ENCODE measurements at regions not wholly inside any gene's neighbourhood (a gene's known extent, or its start where the extent isn't known, plus 50 kb on each side); places are given as distances from the start of the nearest gene placed in this dataset.

GRCh38 chr1:239437822-239438221 lies 51.5 kb downstream of the CHRM3 start:
- in situ Hi-C loops (cut with MboI; ENCODE audit: low sequenced_read_pairs), result no loop called here
- ChIA-PET POLR2A (ENCODE audit: unreplicated experiment) (no interaction called here), CTCF (no interaction called here)
- no peak overlapping the region for H3K23ac ChIP-seq (ENCODE audit: low read depth, low read length)
- peaks cover 8% of the 10 kb centered on the region for H3K9me3 ChIP-seq (ENCODE audit: control insufficient read depth, insufficient read depth, low read length)
- H3K9me1 ChIP-seq (ENCODE audit: insufficient read depth, low read length), result no peaks in the 10 kb centered on the region
- no peak overlapping the region for H4K5ac ChIP-seq (ENCODE audit: low read depth, low read length)
- H2BK20ac ChIP-seq (ENCODE audit: low read depth, low read length), result no peak overlapping the region
- H3K14ac ChIP-seq (replicated peaks; ENCODE audit: low read depth, low read length), result no peak overlapping the region
- dilution Hi-C loops (cut with HindIII; ENCODE audit: low sequenced_read_pairs, unreplicated experiment), result no loop called here
- no peak overlapping the region for H3K27ac ChIP-seq (ENCODE audit: insufficient read depth, low read length)
- no peak overlapping the region for H3K9ac ChIP-seq (ENCODE audit: low read depth, low read length)
- no peak overlapping the region for H2AFZ ChIP-seq (replicated peaks; ENCODE audit: low read length, poor library complexity)
- H3K18ac ChIP-seq (ENCODE audit: low read depth, low read length), result no peak overlapping the region
- BruUV-seq (replicated peaks), result no TSS peak
- H3K27me3 ChIP-seq (ENCODE audit: control insufficient read depth, insufficient read depth, low read length), result no peaks in the 10 kb centered on the region
- ATAC-seq (ENCODE audit: low read depth) (no peak), DNase-seq (no peak)
- H2BK15ac ChIP-seq (ENCODE audit: low read depth, low read length), result no peak overlapping the region
- no peak overlapping the region for H3K4me2 ChIP-seq (ENCODE audit: low read depth, low read length)
- TF ChIP-seq RAD21 (IDR thresholded peaks at IDR 0.05; ENCODE audit: low read length), result no peak
- TF ChIP-seq CEBPB (IDR thresholded peaks at IDR 0.05; ENCODE audit: low read depth, low read length), result no peak
- TF ChIP-seq RFX5 (IDR thresholded peaks at IDR 0.05; ENCODE audit: low read depth, low read length), result no peak
- TF ChIP-seq, protein P1, sequence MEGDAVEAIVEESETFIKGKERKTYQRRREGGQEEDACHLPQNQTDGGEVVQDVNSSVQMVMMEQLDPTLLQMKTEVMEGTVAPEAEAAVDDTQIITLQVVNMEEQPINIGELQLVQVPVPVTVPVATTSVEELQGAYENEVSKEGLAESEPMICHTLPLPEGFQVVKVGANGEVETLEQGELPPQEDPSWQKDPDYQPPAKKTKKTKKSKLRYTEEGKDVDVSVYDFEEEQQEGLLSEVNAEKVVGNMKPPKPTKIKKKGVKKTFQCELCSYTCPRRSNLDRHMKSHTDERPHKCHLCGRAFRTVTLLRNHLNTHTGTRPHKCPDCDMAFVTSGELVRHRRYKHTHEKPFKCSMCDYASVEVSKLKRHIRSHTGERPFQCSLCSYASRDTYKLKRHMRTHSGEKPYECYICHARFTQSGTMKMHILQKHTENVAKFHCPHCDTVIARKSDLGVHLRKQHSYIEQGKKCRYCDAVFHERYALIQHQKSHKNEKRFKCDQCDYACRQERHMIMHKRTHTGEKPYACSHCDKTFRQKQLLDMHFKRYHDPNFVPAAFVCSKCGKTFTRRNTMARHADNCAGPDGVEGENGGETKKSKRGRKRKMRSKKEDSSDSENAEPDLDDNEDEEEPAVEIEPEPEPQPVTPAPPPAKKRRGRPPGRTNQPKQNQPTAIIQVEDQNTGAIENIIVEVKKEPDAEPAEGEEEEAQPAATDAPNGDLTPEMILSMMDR (conservative IDR thresholded peaks at IDR 0.05; ENCODE audit: low read depth, low read length), result no peak
- TF ChIP-seq MAFK (IDR thresholded peaks at IDR 0.05; ENCODE audit: low read depth, low read length), result no peak
- no peak for TF ChIP-seq POLR2A (IDR thresholded peaks at IDR 0.05; ENCODE audit: low read depth, low read length)
- TF ChIP-seq BHLHE40 (IDR thresholded peaks at IDR 0.05; ENCODE audit: low read depth, low read length), result no peak
- no peak for TF ChIP-seq SMC3 (IDR thresholded peaks at IDR 0.05; ENCODE audit: low read depth, low read length)
- TF ChIP-seq, protein P2, sequence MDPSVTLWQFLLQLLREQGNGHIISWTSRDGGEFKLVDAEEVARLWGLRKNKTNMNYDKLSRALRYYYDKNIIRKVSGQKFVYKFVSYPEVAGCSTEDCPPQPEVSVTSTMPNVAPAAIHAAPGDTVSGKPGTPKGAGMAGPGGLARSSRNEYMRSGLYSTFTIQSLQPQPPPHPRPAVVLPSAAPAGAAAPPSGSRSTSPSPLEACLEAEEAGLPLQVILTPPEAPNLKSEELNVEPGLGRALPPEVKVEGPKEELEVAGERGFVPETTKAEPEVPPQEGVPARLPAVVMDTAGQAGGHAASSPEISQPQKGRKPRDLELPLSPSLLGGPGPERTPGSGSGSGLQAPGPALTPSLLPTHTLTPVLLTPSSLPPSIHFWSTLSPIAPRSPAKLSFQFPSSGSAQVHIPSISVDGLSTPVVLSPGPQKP (IDR thresholded peaks at IDR 0.05; ENCODE audit: borderline replicate concordance, low read depth, low read length), result no peak
- TF ChIP-seq USF2 (IDR thresholded peaks at IDR 0.05; ENCODE audit: low read depth, low read length), result no peak
- no peak for TF ChIP-seq RCOR1 (IDR thresholded peaks at IDR 0.05; ENCODE audit: insufficient replicate concordance, low read length)
- no peak for TF ChIP-seq MAZ (IDR thresholded peaks at IDR 0.05; ENCODE audit: borderline replicate concordance, low read depth, low read length)
- no peak for TF ChIP-seq NFE2L2 (IDR thresholded peaks at IDR 0.05; ENCODE audit: low read depth, low read length)
- TF ChIP-seq CHD1 (IDR thresholded peaks at IDR 0.05; ENCODE audit: low read depth, low read length), result no peak
- TF ChIP-seq FOS (IDR thresholded peaks at IDR 0.05; ENCODE audit: low read depth, low read length), result no peak
- no peak for TF ChIP-seq MXI1 (IDR thresholded peaks at IDR 0.05; ENCODE audit: borderline replicate concordance, low read depth, low read length)
- no peak overlapping the region for H3K4me3 ChIP-seq (ENCODE audit: insufficient read depth, low read depth, low read length)
- no peak overlapping the region for H3K56ac ChIP-seq (ENCODE audit: extremely low read depth, insufficient read depth, low read length)
- H4K8ac ChIP-seq (ENCODE audit: low read depth in 2 of 2, low read length in 2 of 2), result no peak overlapping the region
- no peak overlapping the region for H2AK9ac ChIP-seq (replicated peaks; ENCODE audit: low read depth, low read length, poor library complexity)
- no peak overlapping the region for H2BK120ac ChIP-seq (ENCODE audit: low read depth, low read length)
- no peaks in the 10 kb centered on the region for H3K4me1 ChIP-seq (ENCODE audit: control insufficient read depth, insufficient read depth, low read length)
- H3K36me3 ChIP-seq (ENCODE audit: control insufficient read depth, insufficient read depth, low read length), result no peaks in the 10 kb centered on the region
- no peak overlapping the region for H4K91ac ChIP-seq (ENCODE audit: insufficient read depth, low read depth, low read length)
- no peak overlapping the region for H3K4ac ChIP-seq (ENCODE audit: low read depth, low read length)
- no peak overlapping the region for H2BK5ac ChIP-seq (ENCODE audit: low read depth, low read length, poor library complexity, severe bottlenecking)
- H2AK5ac ChIP-seq (ENCODE audit: low read depth, low read length), result no peak overlapping the region
- intact Hi-C loops (cut with micrococcal nuclease), result no loop called here
- no peaks in the 10 kb centered on the region for H4K20me1 ChIP-seq (ENCODE audit: insufficient read depth, low read length)
- H3K79me1 ChIP-seq (ENCODE audit: low read depth in 1 of 2, low read length in 2 of 2), result no peaks in the 10 kb centered on the region

Data from IMR-90 (cell line).